ENCODE measurements at regions not wholly inside any gene's neighbourhood (a gene's known extent, or its start where the extent isn't known, plus 50 kb on each side); places are given as distances from the start of the nearest gene placed in this dataset.

GRCh38 chr5:144794922-144795321 is 624.2 kb downstream of the KCTD16 start:
- no peak for DNase-seq (ENCODE audit: low read depth)
- no peak for TF ChIP-seq CTCF (conservative IDR thresholded peaks at IDR 0.05; ENCODE audit: low read depth, low read length)
- H3K4me3 ChIP-seq (ENCODE audit: low read depth, low read length): no peak overlapping the region

- TF ChIP-seq CTCF (conservative IDR thresholded peaks at IDR 0.05; ENCODE audit: low read depth, low read length): no peak
- no peak overlapping the region for H3K4me3 ChIP-seq (ENCODE audit: low read depth, low read length)
- no peak for DNase-seq (ENCODE audit: low read depth)
These were observed 617.9 kb downstream of the KCTD16 start for GRCh38 chr5:144788556-144788955.

GRCh38 chr5:144788046-144788445 is 617.4 kb downstream of the KCTD16 start:
- H3K4me3 ChIP-seq (ENCODE audit: low read depth, low read length): no peak overlapping the region
- no peak for DNase-seq (ENCODE audit: low read depth)
- TF ChIP-seq CTCF (conservative IDR thresholded peaks at IDR 0.05; ENCODE audit: low read depth, low read length): no peak

GRCh38 chr5:144779368-144779767 is 608.7 kb downstream of the KCTD16 start:
- H3K4me3 ChIP-seq (ENCODE audit: low read depth, low read length): no peak overlapping the region
- no peak for DNase-seq (ENCODE audit: low read depth)
- no peak for TF ChIP-seq CTCF (conservative IDR thresholded peaks at IDR 0.05; ENCODE audit: low read depth, low read length)

GRCh38 chr5:144778561-144778960 is 607.9 kb downstream of the KCTD16 start:
- TF ChIP-seq CTCF (conservative IDR thresholded peaks at IDR 0.05; ENCODE audit: low read depth, low read length): no peak
- no peak for DNase-seq (ENCODE audit: low read depth)
- H3K4me3 ChIP-seq (ENCODE audit: low read depth, low read length): no peak overlapping the region

GRCh38 chr5:144774197-144774596 is 603.5 kb downstream of the KCTD16 start:
- peak; percentile 10 for DNase-seq (ENCODE audit: low read depth)
- H3K4me3 ChIP-seq (ENCODE audit: low read depth, low read length): no peak overlapping the region
- no peak for TF ChIP-seq CTCF (conservative IDR thresholded peaks at IDR 0.05; ENCODE audit: low read depth, low read length)

GRCh38 chr5:144773628-144774027 is 603.0 kb downstream of the KCTD16 start:
- no peak for DNase-seq (ENCODE audit: low read depth)
- H3K4me3 ChIP-seq (ENCODE audit: low read depth, low read length): no peak overlapping the region
- no peak for TF ChIP-seq CTCF (conservative IDR thresholded peaks at IDR 0.05; ENCODE audit: low read depth, low read length)
